Ovary (tissue), 3 donors: ENCODE measurements at regions not wholly inside any gene's neighbourhood (a gene's known extent, or its start where the extent isn't known, plus 50 kb on each side); places are given as distances from the start of the nearest gene placed in this dataset.

Source experiments
- EP300 ChIP-seq: sonication (generic); formaldehyde crosslinking; IDR thresholded peaks from one replicate; pipeline ENCODE4 v1.6.1; 2017; ENCODE audit warnings: antibody characterized with exemption
- POLR2A ChIP-seq: fragments of 450-650 bp; IDR thresholded peaks from one replicate; pipeline ENCODE4 v1.6.1; 2017; ENCODE audit warnings: antibody characterized with exemption, mild to moderate bottlenecking, moderate library complexity
- TF ChIP-seq, protein P1 (sequence below), 3 donors: fragments of 450-650 bp in 2 of 3; fragments of 200-600 bp in 1 of 3; IDR thresholded peaks; one replicate each; pipeline versions ENCODE4 v1.5.1 to v1.8.0; 2016 to 2022; ENCODE audit warnings: antibody characterized with exemption in 3 of 3, mild to moderate bottlenecking in 1 of 3
- donor health status: DM: no; HTN: no; CAD: no.

DNA sequence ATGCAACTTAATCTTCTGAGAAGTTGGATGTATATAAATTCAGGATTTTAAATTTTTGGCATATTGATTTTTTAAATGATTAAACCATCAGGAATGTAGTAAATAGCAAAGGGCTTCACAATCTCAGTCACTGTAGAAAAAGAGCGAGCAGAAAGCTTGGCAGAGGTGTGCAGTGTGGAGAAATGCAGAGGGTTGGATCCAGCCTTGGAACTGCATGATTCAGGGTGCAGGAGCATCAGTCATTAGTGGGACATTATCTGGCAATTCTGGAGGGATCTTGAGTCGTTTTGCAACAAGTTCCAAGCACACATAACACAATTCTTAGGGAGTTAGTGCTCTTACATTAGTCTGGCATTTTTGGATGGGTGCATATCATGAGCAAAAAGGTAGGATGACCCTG lies 267.9 kb downstream of the PLA2G4A start:
- TF ChIP-seq POLR2A (no peak), EP300 (no peak)
- TF ChIP-seq, protein P1, sequence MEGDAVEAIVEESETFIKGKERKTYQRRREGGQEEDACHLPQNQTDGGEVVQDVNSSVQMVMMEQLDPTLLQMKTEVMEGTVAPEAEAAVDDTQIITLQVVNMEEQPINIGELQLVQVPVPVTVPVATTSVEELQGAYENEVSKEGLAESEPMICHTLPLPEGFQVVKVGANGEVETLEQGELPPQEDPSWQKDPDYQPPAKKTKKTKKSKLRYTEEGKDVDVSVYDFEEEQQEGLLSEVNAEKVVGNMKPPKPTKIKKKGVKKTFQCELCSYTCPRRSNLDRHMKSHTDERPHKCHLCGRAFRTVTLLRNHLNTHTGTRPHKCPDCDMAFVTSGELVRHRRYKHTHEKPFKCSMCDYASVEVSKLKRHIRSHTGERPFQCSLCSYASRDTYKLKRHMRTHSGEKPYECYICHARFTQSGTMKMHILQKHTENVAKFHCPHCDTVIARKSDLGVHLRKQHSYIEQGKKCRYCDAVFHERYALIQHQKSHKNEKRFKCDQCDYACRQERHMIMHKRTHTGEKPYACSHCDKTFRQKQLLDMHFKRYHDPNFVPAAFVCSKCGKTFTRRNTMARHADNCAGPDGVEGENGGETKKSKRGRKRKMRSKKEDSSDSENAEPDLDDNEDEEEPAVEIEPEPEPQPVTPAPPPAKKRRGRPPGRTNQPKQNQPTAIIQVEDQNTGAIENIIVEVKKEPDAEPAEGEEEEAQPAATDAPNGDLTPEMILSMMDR (IDR thresholded peaks at IDR 0.05) = no peak
